IMR-90 (cell line): ENCODE measurements at regions not wholly inside any gene's neighbourhood (a gene's known extent, or its start where the extent isn't known, plus 50 kb on each side); places are given as distances from the start of the nearest gene placed in this dataset.

Source experiments
- ATAC-seq: fragments of 200-7000 bp; cut with Tn5 transposase; 2 replicates; pipeline ENCODE4 v1.9.1; 2020; ENCODE audit warnings: low read depth, mild to moderate bottlenecking, moderate library complexity
- BruUV-seq: library from RNA; stranded (reverse); fragments of 400-500 nt; replicated peaks from 2 replicates; lab custom pipeline; 2021; lab: Mats Ljungman, UMichigan
- CTCF ChIA-PET: fragments of 300-600 bp; formaldehyde crosslinking; extraction: SDS; loops from one replicate; lab custom pipeline; 2021; ENCODE audit warnings: antibody characterized with exemption; lab: Yijun Ruan, JAX
- POLR2A ChIA-PET: fragments of 300-600 bp; sonication (Branson Sonifier 250); formaldehyde crosslinking; loops from one replicate; lab custom pipeline; 2022; ENCODE audit warnings: antibody characterized with exemption; ENCODE audit not compliant: unreplicated experiment; lab: Charles Lee
- DNase-seq: peaks from one replicate; pipeline ENCODE4 v3.0.0; 2013
- H2AFZ ChIP-seq: replicated peaks from 2 replicates; pipeline ENCODE3; 2013; ENCODE audit warnings: low read length, mild to moderate bottlenecking; ENCODE audit not compliant: poor library complexity
- H2AK5ac ChIP-seq: 2 replicates; pipeline ENCODE4 v1.6.1; 2013; ENCODE audit warnings: low read depth, low read length, inconsistent platforms
- H2AK9ac ChIP-seq: replicated peaks from 2 replicates; pipeline ENCODE3; 2013; ENCODE audit warnings: mild to moderate bottlenecking, low read depth, low read length, moderate library complexity; ENCODE audit not compliant: poor library complexity
- H2BK120ac ChIP-seq: 2 replicates; pipeline ENCODE4 v1.6.1; 2013; ENCODE audit warnings: low read depth, low read length, inconsistent platforms
- H2BK15ac ChIP-seq: 3 replicates; pipeline ENCODE4 v1.6.1; 2013; ENCODE audit warnings: low read depth, low read length, inconsistent platforms
- H2BK20ac ChIP-seq: 2 replicates; pipeline ENCODE4 v1.6.1; 2013; ENCODE audit warnings: low read depth, mild to moderate bottlenecking, inconsistent platforms, low read length, moderate library complexity
- H2BK5ac ChIP-seq: 2 replicates; pipeline ENCODE4 v1.6.1; 2013; ENCODE audit warnings: mild to moderate bottlenecking, low read depth, low read length, inconsistent platforms; ENCODE audit not compliant: poor library complexity, severe bottlenecking
- H3K14ac ChIP-seq: replicated peaks from 2 replicates; pipeline ENCODE4 v1.6.1; 2013; ENCODE audit warnings: low read depth, low read length, inconsistent platforms
- H3K18ac ChIP-seq: 2 replicates; pipeline ENCODE4 v1.6.1; 2013; ENCODE audit warnings: low read depth, low read length, control low read depth
- H3K23ac ChIP-seq: 2 replicates; pipeline ENCODE4 v1.6.1; 2013; ENCODE audit warnings: low read depth, low read length, inconsistent platforms
- H3K27ac ChIP-seq: 2 replicates; pipeline ENCODE4 v1.5.1; 2013; ENCODE audit warnings: mild to moderate bottlenecking, control low read depth, low read length; ENCODE audit not compliant: insufficient read depth
- H3K27me3 ChIP-seq: 2 replicates; pipeline ENCODE4 v1.6.1; 2013; ENCODE audit warnings: low read length; ENCODE audit not compliant: control insufficient read depth, insufficient read depth
- H3K36me3 ChIP-seq: 2 replicates; pipeline ENCODE4 v1.6.1; 2013; ENCODE audit warnings: low read length, mixed read lengths; ENCODE audit not compliant: control insufficient read depth, insufficient read depth
- H3K4ac ChIP-seq: 2 replicates; pipeline ENCODE4 v1.6.1; 2013; ENCODE audit warnings: low read depth, low read length, inconsistent platforms
- H3K4me1 ChIP-seq: 2 replicates; pipeline ENCODE4 v1.6.1; 2013; ENCODE audit warnings: low read length, mixed read lengths; ENCODE audit not compliant: control insufficient read depth, insufficient read depth
- H3K4me2 ChIP-seq: 2 replicates; pipeline ENCODE4 v1.6.1; 2013; ENCODE audit warnings: low read depth, mild to moderate bottlenecking, control low read depth, low read length, moderate library complexity
- H3K4me3 ChIP-seq: 2 replicates; pipeline ENCODE4 v1.5.1; 2013; ENCODE audit warnings: low read depth, mild to moderate bottlenecking, control low read depth, low read length, moderate library complexity; ENCODE audit not compliant: insufficient read depth
- H3K56ac ChIP-seq: 2 replicates; pipeline ENCODE4 v1.6.1; 2013; ENCODE audit warnings: low read length, inconsistent platforms; ENCODE audit not compliant: insufficient read depth; ENCODE audit errors: extremely low read depth
- H3K79me1 ChIP-seq, 2 experiments: 2 replicates each; pipeline ENCODE4 v1.6.1; 2013; ENCODE audit warnings: low read length in 2 of 2, inconsistent platforms in 1 of 2, low read depth in 1 of 2
- H3K9ac ChIP-seq: 2 replicates; pipeline ENCODE4 v1.6.1; 2013; ENCODE audit warnings: low read depth, low read length, control low read depth
- H3K9me1 ChIP-seq: 2 replicates; pipeline ENCODE4 v1.6.1; 2013; ENCODE audit warnings: low read length, inconsistent platforms; ENCODE audit not compliant: insufficient read depth
- H3K9me3 ChIP-seq: 2 replicates; pipeline ENCODE4 v1.6.1; 2013; ENCODE audit warnings: low read length; ENCODE audit not compliant: control insufficient read depth, insufficient read depth
- H4K20me1 ChIP-seq: 2 replicates; pipeline ENCODE4 v1.6.1; 2013; ENCODE audit warnings: low read length, inconsistent platforms; ENCODE audit not compliant: insufficient read depth
- H4K5ac ChIP-seq: 2 replicates; pipeline ENCODE4 v1.6.1; 2013; ENCODE audit warnings: mild to moderate bottlenecking, low read depth, low read length, control low read depth
- H4K8ac ChIP-seq, 2 experiments: 2 replicates each; pipeline ENCODE4 v1.6.1; 2013; ENCODE audit warnings: low read depth in 2 of 2, low read length in 2 of 2, control low read depth in 1 of 2, inconsistent platforms in 1 of 2
- H4K91ac ChIP-seq: 2 replicates; pipeline ENCODE4 v1.6.1; 2013; ENCODE audit warnings: low read depth, low read length, inconsistent platforms; ENCODE audit not compliant: insufficient read depth
- BHLHE40 ChIP-seq: fragments of 150-350 bp; IDR thresholded peaks from 2 replicates; pipeline ENCODE4 v1.6.1; 2016; ENCODE audit warnings: mild to moderate bottlenecking, low read depth, low read length
- CEBPB ChIP-seq: IDR thresholded peaks from 2 replicates; pipeline ENCODE4 v1.6.1; 2012; ENCODE audit warnings: low read depth, low read length, improper control_type of control experiment
- FOS ChIP-seq: fragments of 150-350 bp; IDR thresholded peaks from 2 replicates; pipeline ENCODE4 v1.6.1; 2016; ENCODE audit warnings: low read depth, low read length
- MAFK ChIP-seq: IDR thresholded peaks from 2 replicates; pipeline ENCODE4 v1.6.1; 2012; ENCODE audit warnings: low read depth, low read length, improper control_type of control experiment
- MAZ ChIP-seq: IDR thresholded peaks from 2 replicates; pipeline ENCODE4 v1.6.1; 2012; ENCODE audit warnings: low read depth, mild to moderate bottlenecking, low read length, improper control_type of control experiment, moderate library complexity, borderline replicate concordance
- MXI1 ChIP-seq: IDR thresholded peaks from 2 replicates; pipeline ENCODE4 v1.6.1; 2012; ENCODE audit warnings: low read depth, mild to moderate bottlenecking, low read length, moderate library complexity, borderline replicate concordance
- NFE2L2 ChIP-seq: fragments of 150-350 bp; IDR thresholded peaks from 2 replicates; pipeline ENCODE4 v1.6.1; 2016; ENCODE audit warnings: low read depth, mild to moderate bottlenecking, low read length
- POLR2A ChIP-seq: IDR thresholded peaks from 2 replicates; pipeline ENCODE4 v1.6.1; 2012; ENCODE audit warnings: mild to moderate bottlenecking, low read depth, low read length
- SMC3 ChIP-seq: fragments of 150-350 bp; IDR thresholded peaks from 2 replicates; pipeline ENCODE4 v1.6.1; 2016; ENCODE audit warnings: low read depth, mild to moderate bottlenecking, antibody characterized with exemption, low read length, moderate library complexity
- WGBS, 2 experiments: methylation state at CpG; one replicate each; pipeline versions ENCODE4 v1.1.5 to v1.1.7; 2013; ENCODE audit warnings: missing lambda C conversion rate in 2 of 2; ENCODE audit not compliant: insufficient read length in 1 of 2; ENCODE audit errors: extremely low coverage in 2 of 2; 5-methylcytosine and 5-hydroxymethylcytosine counted together
- dilution Hi-C: fragments of 300-500 bp; cut with HindIII; formaldehyde crosslinking; loops from one replicate; pipeline ENCODE4 v1.14.3; 2018; ENCODE audit warnings: low sequenced_read_pairs; ENCODE audit not compliant: unreplicated experiment
- in situ Hi-C: fragments of 300-500 bp; cut with MboI; formaldehyde crosslinking; loops from 3 replicates; pipeline ENCODE4 v1.14.3; 2019; ENCODE audit warnings: low sequenced_read_pairs, inconsistent platforms, mixed read lengths
- intact Hi-C: fragments of 100-400 bp; cut with micrococcal nuclease; formaldehyde crosslinking; loops from 2 replicates; pipeline ENCODE4 v1.10.0; 2022
- TF ChIP-seq, protein P1 (sequence below): fragments of 150-350 bp; IDR thresholded peaks from 2 replicates; pipeline ENCODE4 v1.6.1; 2017; ENCODE audit warnings: mild to moderate bottlenecking, antibody characterized with exemption, low read length, low read depth
- TF ChIP-seq, protein P2 (sequence below): conservative IDR thresholded peaks from 2 replicates; pipeline ENCODE4 v1.5.1; 2012; ENCODE audit warnings: mild to moderate bottlenecking, low read depth, low read length, improper control_type of control experiment
- TF ChIP-seq, protein P3 (sequence below): fragments of 150-350 bp; IDR thresholded peaks from 2 replicates; pipeline ENCODE4 v1.6.1; 2016; ENCODE audit warnings: low read depth, mild to moderate bottlenecking, low read length, moderate library complexity, borderline replicate concordance

DNA sequence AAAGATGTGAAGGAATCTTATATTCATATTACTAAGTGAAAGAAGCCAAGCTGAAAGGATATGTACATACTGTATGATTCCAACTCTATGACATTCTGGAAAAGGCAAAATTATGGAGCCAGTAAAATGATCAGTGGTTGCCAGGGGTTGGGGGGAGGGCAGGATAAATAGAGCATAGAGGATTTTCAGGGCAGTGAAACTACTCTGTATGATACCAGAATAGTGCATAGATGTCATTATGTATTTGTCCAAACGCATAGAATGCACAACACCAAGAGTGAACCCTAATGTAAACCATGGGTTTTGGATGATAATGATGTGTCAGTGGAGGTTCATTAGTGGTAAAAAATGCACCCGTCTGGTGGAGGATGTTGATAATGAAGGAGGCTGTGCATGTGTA, 71.0 kb upstream of the ZNF423 start:
- Histone ChIP-seq H3K14ac (no peak overlapping the region), H2AFZ (no peak overlapping the region), H2BK5ac (no peak overlapping the region), H3K4me3 (no peak overlapping the region), H2BK20ac (no peak overlapping the region), H3K4me2 (no peak overlapping the region), H2AK9ac (no peak overlapping the region), H3K23ac (no peak overlapping the region), H2BK15ac (no peak overlapping the region), H4K5ac (no peak overlapping the region), H2AK5ac (no peak overlapping the region), H3K4me1 (no peaks in the 10 kb centered on the region), H3K27ac (no peak overlapping the region), H3K9me3 (no peaks in the 10 kb centered on the region), H2BK120ac (no peak overlapping the region), H4K91ac (no peak overlapping the region), H4K8ac (no peak overlapping the region), H3K36me3 (no peaks in the 10 kb centered on the region), H3K18ac (no peak overlapping the region), H3K27me3 (peaks cover 3% of the 10 kb centered on the region), H3K56ac (no peak overlapping the region), H3K9me1 (no peaks in the 10 kb centered on the region; the same call in 1 of the 2 replicates), H3K79me1 (no peaks in the 10 kb centered on the region), H3K9ac (no peak overlapping the region), H4K20me1 (no peaks in the 10 kb centered on the region), H3K4ac (no peak overlapping the region)
- in situ Hi-C loops: no loop called here
- BruUV-seq: no TSS peak
- CTCF ChIA-PET: no interaction called here
- ATAC-seq (no peak), DNase-seq (no peak)
- intact Hi-C loops: no loop called here
- TF ChIP-seq, protein P1, sequence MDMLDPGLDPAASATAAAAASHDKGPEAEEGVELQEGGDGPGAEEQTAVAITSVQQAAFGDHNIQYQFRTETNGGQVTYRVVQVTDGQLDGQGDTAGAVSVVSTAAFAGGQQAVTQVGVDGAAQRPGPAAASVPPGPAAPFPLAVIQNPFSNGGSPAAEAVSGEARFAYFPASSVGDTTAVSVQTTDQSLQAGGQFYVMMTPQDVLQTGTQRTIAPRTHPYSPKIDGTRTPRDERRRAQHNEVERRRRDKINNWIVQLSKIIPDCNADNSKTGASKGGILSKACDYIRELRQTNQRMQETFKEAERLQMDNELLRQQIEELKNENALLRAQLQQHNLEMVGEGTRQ: no peak
- TF ChIP-seq, protein P2, sequence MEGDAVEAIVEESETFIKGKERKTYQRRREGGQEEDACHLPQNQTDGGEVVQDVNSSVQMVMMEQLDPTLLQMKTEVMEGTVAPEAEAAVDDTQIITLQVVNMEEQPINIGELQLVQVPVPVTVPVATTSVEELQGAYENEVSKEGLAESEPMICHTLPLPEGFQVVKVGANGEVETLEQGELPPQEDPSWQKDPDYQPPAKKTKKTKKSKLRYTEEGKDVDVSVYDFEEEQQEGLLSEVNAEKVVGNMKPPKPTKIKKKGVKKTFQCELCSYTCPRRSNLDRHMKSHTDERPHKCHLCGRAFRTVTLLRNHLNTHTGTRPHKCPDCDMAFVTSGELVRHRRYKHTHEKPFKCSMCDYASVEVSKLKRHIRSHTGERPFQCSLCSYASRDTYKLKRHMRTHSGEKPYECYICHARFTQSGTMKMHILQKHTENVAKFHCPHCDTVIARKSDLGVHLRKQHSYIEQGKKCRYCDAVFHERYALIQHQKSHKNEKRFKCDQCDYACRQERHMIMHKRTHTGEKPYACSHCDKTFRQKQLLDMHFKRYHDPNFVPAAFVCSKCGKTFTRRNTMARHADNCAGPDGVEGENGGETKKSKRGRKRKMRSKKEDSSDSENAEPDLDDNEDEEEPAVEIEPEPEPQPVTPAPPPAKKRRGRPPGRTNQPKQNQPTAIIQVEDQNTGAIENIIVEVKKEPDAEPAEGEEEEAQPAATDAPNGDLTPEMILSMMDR: no peak
- TF ChIP-seq POLR2A: no peak
- TF ChIP-seq, protein P3, sequence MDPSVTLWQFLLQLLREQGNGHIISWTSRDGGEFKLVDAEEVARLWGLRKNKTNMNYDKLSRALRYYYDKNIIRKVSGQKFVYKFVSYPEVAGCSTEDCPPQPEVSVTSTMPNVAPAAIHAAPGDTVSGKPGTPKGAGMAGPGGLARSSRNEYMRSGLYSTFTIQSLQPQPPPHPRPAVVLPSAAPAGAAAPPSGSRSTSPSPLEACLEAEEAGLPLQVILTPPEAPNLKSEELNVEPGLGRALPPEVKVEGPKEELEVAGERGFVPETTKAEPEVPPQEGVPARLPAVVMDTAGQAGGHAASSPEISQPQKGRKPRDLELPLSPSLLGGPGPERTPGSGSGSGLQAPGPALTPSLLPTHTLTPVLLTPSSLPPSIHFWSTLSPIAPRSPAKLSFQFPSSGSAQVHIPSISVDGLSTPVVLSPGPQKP: no peak
- no peak for TF ChIP-seq FOS
- TF ChIP-seq MAZ: no peak
- TF ChIP-seq MAFK: no peak
- TF ChIP-seq SMC3: no peak
- no peak for TF ChIP-seq BHLHE40
- TF ChIP-seq NFE2L2: no peak
- TF ChIP-seq MXI1: no peak
- no peak for TF ChIP-seq CEBPB
- POLR2A ChIA-PET: no interaction called here
- dilution Hi-C loops: no loop called here
- WGBS, 2 experiments: no CpG with 5 or more reads among the region's 2 CpGs
